ENCODE measurements at regions not wholly inside any gene's neighbourhood (a gene's known extent, or its start where the extent isn't known, plus 50 kb on each side); places are given as distances from the start of the nearest gene placed in this dataset.
"Not testable (repeated sequence)": the region's sequence is repeated elsewhere in the genome, so short reads cannot be mapped to it uniquely, and the experiment has no call there.

GRCh38 chrX:37904833-37905232 lies 57.5 kb upstream of the DYNLT3 start:
- no peaks in the 10 kb centered on the region for H3K9me3 Mint-ChIP-seq
- no peak overlapping the region for H3K27ac Mint-ChIP-seq
- no peak for DNase-seq
- H3K36me3 Mint-ChIP-seq: no peaks in the 10 kb centered on the region
- H3K4me1 Mint-ChIP-seq: peaks cover 5% of the 10 kb centered on the region
- H3K27me3 Mint-ChIP-seq: peaks cover 37% of the 10 kb centered on the region
- no peak overlapping the region for H3K4me3 Mint-ChIP-seq

- H3K27me3 Mint-ChIP-seq: peaks cover 37% of the 10 kb centered on the region
- H3K9me3 Mint-ChIP-seq: no peaks in the 10 kb centered on the region
- no peaks in the 10 kb centered on the region for H3K36me3 Mint-ChIP-seq
- no peak overlapping the region for H3K4me3 Mint-ChIP-seq
- peak; percentile 19 for DNase-seq
- H3K4me1 Mint-ChIP-seq: peaks cover 5% of the 10 kb centered on the region
- H3K27ac Mint-ChIP-seq: no peak overlapping the region
These were observed 58.2 kb upstream of the DYNLT3 start for GRCh38 chrX:37905436-37906147.

- Mint-ChIP-seq H3K27ac (no peak overlapping the region), H3K36me3 (no peaks in the 10 kb centered on the region), H3K4me3 (no peak overlapping the region), H3K4me1 (peaks cover 5% of the 10 kb centered on the region), H3K27me3 (peaks cover 37% of the 10 kb centered on the region), H3K9me3 (no peaks in the 10 kb centered on the region)
- DNase-seq: no peak
These were observed 59.0 kb upstream of the DYNLT3 start for GRCh38 chrX:37906357-37906756.

GRCh38 chrX:37910186-37910585 lies 62.8 kb upstream of the DYNLT3 start:
- Mint-ChIP-seq H3K9me3 (no peaks in the 10 kb centered on the region), H3K27ac (no peak overlapping the region), H3K4me3 (no peak overlapping the region), H3K27me3 (peaks cover 20% of the 10 kb centered on the region), H3K36me3 (no peaks in the 10 kb centered on the region), H3K4me1 (peaks cover under 1% of the 10 kb centered on the region)
- DNase-seq: no peak

GRCh38 chrX:37912304-37912703 lies 64.9 kb upstream of the DYNLT3 start:
- Mint-ChIP-seq H3K27ac (no peak overlapping the region), H3K4me3 (no peak overlapping the region), H3K36me3 (no peaks in the 10 kb centered on the region), H3K27me3 (peaks cover 10% of the 10 kb centered on the region), H3K4me1 (no peaks in the 10 kb centered on the region), H3K9me3 (no peaks in the 10 kb centered on the region)
- no peak for DNase-seq

- no peak for DNase-seq
- peaks cover 8% of the 10 kb centered on the region for H3K27me3 Mint-ChIP-seq
- no peaks in the 10 kb centered on the region for H3K36me3 Mint-ChIP-seq
- H3K27ac Mint-ChIP-seq: no peak overlapping the region
- H3K4me1 Mint-ChIP-seq: no peaks in the 10 kb centered on the region
- no peaks in the 10 kb centered on the region for H3K9me3 Mint-ChIP-seq
- no peak overlapping the region for H3K4me3 Mint-ChIP-seq
These were observed 65.4 kb upstream of the DYNLT3 start for GRCh38 chrX:37912777-37913176.

- Mint-ChIP-seq H3K27ac (no peak overlapping the region), H3K4me1 (no peaks in the 10 kb centered on the region), H3K27me3 (peaks cover 8% of the 10 kb centered on the region), H3K36me3 (no peaks in the 10 kb centered on the region), H3K9me3 (no peaks in the 10 kb centered on the region), H3K4me3 (no peak overlapping the region)
- no peak for DNase-seq
These were observed 70.8 kb upstream of the DYNLT3 start for GRCh38 chrX:37918168-37918567.

GRCh38 chrX:37918703-37919102 lies 71.3 kb upstream of the DYNLT3 start:
- Mint-ChIP-seq H3K27ac (no peak overlapping the region), H3K4me3 (no peak overlapping the region), H3K36me3 (no peaks in the 10 kb centered on the region), H3K4me1 (no peaks in the 10 kb centered on the region), H3K27me3 (peaks cover 8% of the 10 kb centered on the region), H3K9me3 (no peaks in the 10 kb centered on the region)
- no peak for DNase-seq

GRCh38 chrX:37921758-37922157 lies 74.4 kb upstream of the DYNLT3 start:
- peaks cover 2% of the 10 kb centered on the region for H3K4me1 Mint-ChIP-seq
- H3K4me3 Mint-ChIP-seq: no peak overlapping the region
- H3K27me3 Mint-ChIP-seq: peaks cover 6% of the 10 kb centered on the region
- no peak for DNase-seq
- no peaks in the 10 kb centered on the region for H3K9me3 Mint-ChIP-seq
- H3K27ac Mint-ChIP-seq: no peak overlapping the region
- H3K36me3 Mint-ChIP-seq: no peaks in the 10 kb centered on the region

- Mint-ChIP-seq H3K27me3 (peaks cover 4% of the 10 kb centered on the region), H3K27ac (no peak overlapping the region), H3K4me1 (peaks cover 2% of the 10 kb centered on the region), H3K4me3 (no peak overlapping the region), H3K36me3 (no peaks in the 10 kb centered on the region), H3K9me3 (no peaks in the 10 kb centered on the region)
- DNase-seq: no peak
These were observed 75.6 kb upstream of the DYNLT3 start for GRCh38 chrX:37922928-37923327.

- H3K27me3 Mint-ChIP-seq, H3K4me3 Mint-ChIP-seq, H3K27ac Mint-ChIP-seq, DNase-seq, H3K36me3 Mint-ChIP-seq, H3K4me1 Mint-ChIP-seq, H3K9me3 Mint-ChIP-seq: not testable (repeated sequence)
These were observed 78.4 kb upstream of the DYNLT3 start for GRCh38 chrX:37925761-37926160.

- no peak for DNase-seq
- H3K36me3 Mint-ChIP-seq: no peaks in the 10 kb centered on the region
- H3K4me1 Mint-ChIP-seq: peaks cover 2% of the 10 kb centered on the region
- H3K27ac Mint-ChIP-seq: no peak overlapping the region
- H3K9me3 Mint-ChIP-seq: no peaks in the 10 kb centered on the region
- peaks cover 4% of the 10 kb centered on the region for H3K27me3 Mint-ChIP-seq
- no peak overlapping the region for H3K4me3 Mint-ChIP-seq
These were observed 79.3 kb upstream of the DYNLT3 start for GRCh38 chrX:37926700-37927099.

- no peak overlapping the region for H3K27ac Mint-ChIP-seq
- H3K27me3 Mint-ChIP-seq: peaks cover 5% of the 10 kb centered on the region
These were observed 64.2 kb upstream of the SYTL5 start for GRCh38 chrX:37942170-37942569.

GRCh38 chrX:37943554-37944344 lies 62.6 kb upstream of the SYTL5 start:
- no peak for DNase-seq
- Mint-ChIP-seq H3K27ac (no peak overlapping the region), H3K4me3 (no peak overlapping the region), H3K27me3 (peaks cover 5% of the 10 kb centered on the region), H3K36me3 (no peaks in the 10 kb centered on the region), H3K4me1 (no peaks in the 10 kb centered on the region), H3K9me3 (no peaks in the 10 kb centered on the region)

More at GRCh38 chrX:37942170-37942569, 64.2 kb upstream of the SYTL5 start:
- H3K9me3 Mint-ChIP-seq: no peaks in the 10 kb centered on the region
- DNase-seq: no peak
- no peaks in the 10 kb centered on the region for H3K36me3 Mint-ChIP-seq
- no peaks in the 10 kb centered on the region for H3K4me1 Mint-ChIP-seq
- H3K4me3 Mint-ChIP-seq: no peak overlapping the region

GRCh38 chrX:37946197-37946596 lies 60.2 kb upstream of the SYTL5 start:
- no peak overlapping the region for H3K4me3 Mint-ChIP-seq
- no peaks in the 10 kb centered on the region for H3K9me3 Mint-ChIP-seq
- peaks cover 5% of the 10 kb centered on the region for H3K27me3 Mint-ChIP-seq
- no peaks in the 10 kb centered on the region for H3K4me1 Mint-ChIP-seq
- H3K27ac Mint-ChIP-seq: no peak overlapping the region
- H3K36me3 Mint-ChIP-seq: no peaks in the 10 kb centered on the region
- DNase-seq: no peak

- H3K4me1 Mint-ChIP-seq: no peaks in the 10 kb centered on the region
- H3K4me3 Mint-ChIP-seq: no peak overlapping the region
- H3K36me3 Mint-ChIP-seq: no peaks in the 10 kb centered on the region
- no peak for DNase-seq
- no peaks in the 10 kb centered on the region for H3K9me3 Mint-ChIP-seq
- no peak overlapping the region for H3K27ac Mint-ChIP-seq
- H3K27me3 Mint-ChIP-seq: no peaks in the 10 kb centered on the region
These were observed 51.1 kb upstream of the SYTL5 start for GRCh38 chrX:37955273-37955672.
